ENCODE measurements at regions not wholly inside any gene's neighbourhood (a gene's known extent, or its start where the extent isn't known, plus 50 kb on each side); places are given as distances from the start of the nearest gene placed in this dataset.

DNA sequence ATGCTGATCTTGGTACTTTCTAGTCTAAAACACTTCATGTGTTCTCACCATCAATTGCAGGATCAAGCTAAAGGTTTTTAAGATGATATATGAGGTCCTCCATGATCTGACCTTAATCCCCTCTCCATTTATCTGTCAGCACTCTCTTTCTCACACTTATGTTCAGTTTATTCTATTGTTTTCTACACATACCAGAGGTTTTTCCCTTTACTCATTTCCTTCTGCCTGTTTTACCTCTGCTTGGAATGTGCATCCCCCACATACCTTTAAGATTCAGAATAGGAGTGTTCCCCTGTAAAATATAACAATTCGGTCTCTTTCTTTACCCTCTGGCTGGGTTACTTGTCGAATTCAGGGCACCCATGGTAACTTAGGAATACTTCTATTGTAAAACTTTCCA, 219.1 kb upstream of the PKP2 start:
- ChIA-PET POLR2A (no interaction called here), CTCF (no interaction called here), RAD21 (ENCODE audit: low non-redundant PET in 1 of 2, low total read pairs in 2 of 2, uncharacterized antibody in 2 of 2, unreplicated experiment in 2 of 2) (no interaction called here)
- H3K27ac ChIP-seq (ENCODE audit: low read depth, low read length), result no peak overlapping the region
- no peak overlapping the region for H2AFZ ChIP-seq (ENCODE audit: low read depth, low read length, poor library complexity, severe bottlenecking)
- no peaks in the 10 kb centered on the region for H3K79me2 ChIP-seq (ENCODE audit: insufficient read depth, low read length)
- H3K4me3 ChIP-seq (replicated peaks in 1 of 2; ENCODE audit: low read depth in 1 of 2, low read length in 2 of 2), result no peak overlapping the region
- no peaks in the 10 kb centered on the region for H3K27me3 ChIP-seq (ENCODE audit: insufficient read depth, low read length)
- H3K36me3 ChIP-seq (ENCODE audit: control insufficient read depth in 1 of 2, insufficient read depth in 2 of 2, low read length in 2 of 2), result no peaks in the 10 kb centered on the region
- no peaks in the 10 kb centered on the region for H3K4me1 ChIP-seq (ENCODE audit: control insufficient read depth in 1 of 2, insufficient read depth in 2 of 2, low read length in 2 of 2)
- no peaks in the 10 kb centered on the region for H3K9me3 ChIP-seq (ENCODE audit: control insufficient read depth in 1 of 2, insufficient read depth in 1 of 2, low read depth in 1 of 2, low read length in 2 of 2)
- intact Hi-C loops (cut with micrococcal nuclease), result no loop called here
- no peak overlapping the region for H3K9ac ChIP-seq (ENCODE audit: low read length)
- ATAC-seq (no peak), DNase-seq (ENCODE audit: low read depth, low spot score) (no peak)
- no TSS peak for BruUV-seq (replicated peaks)
- H4K20me1 ChIP-seq (ENCODE audit: insufficient read depth), result no peaks in the 10 kb centered on the region
- TF ChIP-seq ZBTB33 (IDR thresholded peaks at IDR 0.05; ENCODE audit: extremely low read depth, insufficient replicate concordance, low read length), result no peak
- TF ChIP-seq CBX3 (IDR thresholded peaks at IDR 0.05; ENCODE audit: low read depth), result no peak
- no peak for TF ChIP-seq TCF7L2 (IDR thresholded peaks at IDR 0.05; ENCODE audit: borderline replicate concordance, extremely low read depth, insufficient read depth, insufficient read length)
- TF ChIP-seq, protein P1, sequence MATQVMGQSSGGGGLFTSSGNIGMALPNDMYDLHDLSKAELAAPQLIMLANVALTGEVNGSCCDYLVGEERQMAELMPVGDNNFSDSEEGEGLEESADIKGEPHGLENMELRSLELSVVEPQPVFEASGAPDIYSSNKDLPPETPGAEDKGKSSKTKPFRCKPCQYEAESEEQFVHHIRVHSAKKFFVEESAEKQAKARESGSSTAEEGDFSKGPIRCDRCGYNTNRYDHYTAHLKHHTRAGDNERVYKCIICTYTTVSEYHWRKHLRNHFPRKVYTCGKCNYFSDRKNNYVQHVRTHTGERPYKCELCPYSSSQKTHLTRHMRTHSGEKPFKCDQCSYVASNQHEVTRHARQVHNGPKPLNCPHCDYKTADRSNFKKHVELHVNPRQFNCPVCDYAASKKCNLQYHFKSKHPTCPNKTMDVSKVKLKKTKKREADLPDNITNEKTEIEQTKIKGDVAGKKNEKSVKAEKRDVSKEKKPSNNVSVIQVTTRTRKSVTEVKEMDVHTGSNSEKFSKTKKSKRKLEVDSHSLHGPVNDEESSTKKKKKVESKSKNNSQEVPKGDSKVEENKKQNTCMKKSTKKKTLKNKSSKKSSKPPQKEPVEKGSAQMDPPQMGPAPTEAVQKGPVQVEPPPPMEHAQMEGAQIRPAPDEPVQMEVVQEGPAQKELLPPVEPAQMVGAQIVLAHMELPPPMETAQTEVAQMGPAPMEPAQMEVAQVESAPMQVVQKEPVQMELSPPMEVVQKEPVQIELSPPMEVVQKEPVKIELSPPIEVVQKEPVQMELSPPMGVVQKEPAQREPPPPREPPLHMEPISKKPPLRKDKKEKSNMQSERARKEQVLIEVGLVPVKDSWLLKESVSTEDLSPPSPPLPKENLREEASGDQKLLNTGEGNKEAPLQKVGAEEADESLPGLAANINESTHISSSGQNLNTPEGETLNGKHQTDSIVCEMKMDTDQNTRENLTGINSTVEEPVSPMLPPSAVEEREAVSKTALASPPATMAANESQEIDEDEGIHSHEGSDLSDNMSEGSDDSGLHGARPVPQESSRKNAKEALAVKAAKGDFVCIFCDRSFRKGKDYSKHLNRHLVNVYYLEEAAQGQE (IDR thresholded peaks at IDR 0.05; ENCODE audit: low read depth), result no peak
- TF ChIP-seq EZH2 (IDR thresholded peaks at IDR 0.05), result no peak
- no peak for TF ChIP-seq ZNF274 (IDR thresholded peaks at IDR 0.05; ENCODE audit: low read depth, low read length)
- no peak for TF ChIP-seq SP1 (IDR thresholded peaks at IDR 0.05; ENCODE audit: low read depth)
- no peak for TF ChIP-seq CEBPB (IDR thresholded peaks at IDR 0.05; ENCODE audit: low read depth)
- no peak for TF ChIP-seq POLR2A (IDR thresholded peaks at IDR 0.05; ENCODE audit: borderline replicate concordance, extremely low read depth, insufficient read depth, insufficient read length)
- no peak for TF ChIP-seq EGR1 (IDR thresholded peaks at IDR 0.05; ENCODE audit: low read depth)
- TF ChIP-seq SIN3A (IDR thresholded peaks at IDR 0.05; ENCODE audit: low read depth), result no peak
- TF ChIP-seq, protein P2, sequence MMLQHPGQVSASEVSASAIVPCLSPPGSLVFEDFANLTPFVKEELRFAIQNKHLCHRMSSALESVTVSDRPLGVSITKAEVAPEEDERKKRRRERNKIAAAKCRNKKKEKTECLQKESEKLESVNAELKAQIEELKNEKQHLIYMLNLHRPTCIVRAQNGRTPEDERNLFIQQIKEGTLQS (IDR thresholded peaks at IDR 0.05), result no peak
- no peak for TF ChIP-seq FOSL1 (IDR thresholded peaks at IDR 0.05; ENCODE audit: low read depth)
- no peak for TF ChIP-seq RAD21 (IDR thresholded peaks at IDR 0.05; ENCODE audit: low read depth)
- no peak for TF ChIP-seq ZFX (IDR thresholded peaks at IDR 0.05)
- TF ChIP-seq ELF1 (IDR thresholded peaks at IDR 0.05; ENCODE audit: borderline replicate concordance, low read depth), result no peak
- no peak for TF ChIP-seq YY1 (IDR thresholded peaks at IDR 0.05; ENCODE audit: extremely low read depth, insufficient replicate concordance, low read depth, low read length)
- TF ChIP-seq SRF (IDR thresholded peaks at IDR 0.05; ENCODE audit: low read depth), result no peak
- H3K9me2 ChIP-seq (ENCODE audit: insufficient read depth), result no peaks in the 10 kb centered on the region
- H3K4me2 ChIP-seq (ENCODE audit: low read length), result no peak overlapping the region
